GM21717 (cell line): ENCODE measurements at regions not wholly inside any gene's neighbourhood (a gene's known extent, or its start where the extent isn't known, plus 50 kb on each side); places are given as distances from the start of the nearest gene placed in this dataset.

Experiments
- ATAC-seq: cut with Tn5 transposase; IDR thresholded peaks from one replicate; pipeline ENCODE4 v1.9.1; 2021; ENCODE audit warnings: mild to moderate bottlenecking, moderate library complexity; ENCODE audit not compliant: unreplicated experiment

DNA sequence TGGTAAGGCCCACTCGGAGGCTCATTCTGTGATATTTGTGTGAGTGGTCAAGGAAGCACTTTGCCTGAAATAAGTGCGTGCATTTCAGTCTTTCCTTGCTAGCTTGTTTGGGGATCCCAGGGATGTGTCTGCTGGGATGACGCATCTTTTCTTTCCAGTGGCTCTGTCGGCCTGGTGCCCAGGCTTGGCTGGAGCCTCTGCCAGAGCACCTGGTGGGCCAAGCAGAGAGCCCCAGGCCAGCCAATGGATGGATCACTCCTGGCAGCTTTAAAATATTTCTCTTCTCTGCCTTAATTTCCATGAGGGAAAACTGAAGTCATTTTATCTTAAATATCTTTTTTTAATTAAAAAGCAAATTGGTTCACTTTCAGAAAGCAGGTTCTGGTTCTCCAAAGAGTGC lies 501.8 kb upstream of the HS6ST1 start:
- no peak for ATAC-seq

DNA sequence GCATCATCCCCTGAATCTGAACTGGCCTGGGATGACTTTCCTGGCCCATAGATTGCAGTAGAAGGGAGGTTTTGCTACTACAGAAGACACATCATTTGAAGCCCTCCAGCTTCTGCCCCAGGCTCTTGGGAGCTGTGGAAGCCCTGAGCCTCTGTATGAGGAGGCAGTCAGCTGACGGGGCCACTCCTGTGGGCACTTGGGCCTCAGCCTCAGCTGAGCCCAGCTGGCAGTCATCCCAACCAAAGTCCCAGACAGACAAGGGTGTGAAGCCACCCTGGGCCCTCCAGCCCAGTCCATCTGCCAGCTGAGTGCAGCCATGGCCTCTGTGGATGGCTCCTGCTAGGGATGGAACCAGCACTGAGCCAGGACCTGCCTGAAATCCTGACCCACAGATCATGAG lies 502.3 kb upstream of the HS6ST1 start:
- no peak for ATAC-seq

DNA sequence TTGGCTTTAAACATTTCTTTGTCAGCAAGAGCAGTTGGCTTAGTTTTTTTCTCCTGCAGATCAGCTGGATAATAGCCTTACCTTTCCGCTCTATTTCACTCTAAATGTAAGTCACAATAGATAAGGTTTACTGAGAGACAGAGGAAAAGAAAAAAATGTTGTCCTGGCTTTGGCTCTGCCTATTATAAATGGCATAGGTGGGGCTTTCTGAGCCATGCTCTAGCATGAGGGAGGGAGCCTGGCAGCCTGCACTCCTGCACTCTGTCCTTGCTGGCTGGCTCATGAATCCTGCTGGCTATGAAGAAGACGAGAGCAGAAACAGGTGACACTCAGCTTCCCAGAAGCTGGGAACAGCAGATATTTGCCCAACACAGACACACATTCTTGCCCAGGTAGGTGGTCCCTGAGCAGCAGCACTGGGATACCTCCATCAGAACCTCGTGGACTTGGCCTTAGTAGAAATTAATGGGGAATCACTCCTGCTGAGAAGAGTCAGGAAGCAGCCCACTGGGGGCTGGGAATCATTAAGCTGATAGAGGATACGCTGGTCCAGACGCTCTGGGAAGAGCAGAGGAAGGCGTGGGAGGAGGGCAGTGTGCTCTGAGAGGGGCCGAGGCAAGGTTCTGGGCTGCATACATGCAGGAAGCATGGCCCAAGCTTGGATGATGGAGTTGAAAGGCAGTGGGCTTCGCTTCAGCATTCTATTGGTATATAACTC lies 514.4 kb upstream of the HS6ST1 start:
- ATAC-seq = no peak

DNA sequence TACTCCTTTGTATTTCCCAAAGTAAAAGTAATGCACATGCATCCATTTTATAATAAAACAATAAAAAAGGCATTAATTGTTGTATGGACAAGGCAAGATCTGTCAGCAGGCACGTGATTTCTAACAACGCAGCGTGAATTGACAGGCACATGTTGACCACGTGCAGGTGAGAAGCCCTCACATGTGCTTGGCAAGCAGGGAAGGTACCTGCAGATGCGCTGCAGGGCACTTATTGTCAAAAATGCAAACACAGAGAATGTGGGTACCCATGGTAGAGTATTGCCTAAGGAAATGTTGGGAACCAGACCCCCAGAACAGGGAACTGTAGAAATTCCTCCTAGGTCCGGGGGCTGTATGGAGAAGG lies 515.0 kb upstream of the HS6ST1 start:
- ATAC-seq = no peak

DNA sequence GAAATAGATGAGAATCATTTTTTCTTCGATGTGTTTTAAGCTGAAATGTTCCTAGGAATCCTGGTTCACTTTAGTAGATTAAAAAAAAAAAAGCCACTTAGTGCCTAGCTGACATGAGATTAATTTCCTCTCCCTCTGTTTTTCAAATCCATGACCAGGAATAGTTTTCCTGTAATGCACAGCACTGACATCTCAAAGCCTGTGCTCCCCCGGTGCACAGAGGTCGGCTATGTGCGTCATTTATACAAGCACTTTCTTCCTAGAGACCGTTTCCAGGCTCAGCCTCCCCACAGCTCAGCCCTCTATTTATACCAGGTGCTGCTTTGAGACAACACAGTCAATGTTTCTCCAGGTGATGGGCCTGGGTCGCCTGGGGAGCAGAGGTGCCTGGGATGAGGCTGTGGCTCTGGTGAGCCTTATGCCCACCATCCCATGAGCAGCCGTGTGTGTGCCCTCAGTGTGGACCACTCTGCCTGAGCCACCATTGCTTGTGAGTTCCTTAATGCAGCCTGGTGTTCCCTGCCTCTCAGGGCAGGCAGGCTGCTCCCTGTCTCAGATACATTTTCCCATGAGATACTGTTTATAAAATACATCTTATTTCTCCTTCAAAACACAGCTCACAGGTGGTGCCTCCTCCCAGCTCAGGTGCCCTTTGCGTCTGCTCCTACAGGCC lies 515.7 kb upstream of the HS6ST1 start:
- ATAC-seq = no peak

DNA sequence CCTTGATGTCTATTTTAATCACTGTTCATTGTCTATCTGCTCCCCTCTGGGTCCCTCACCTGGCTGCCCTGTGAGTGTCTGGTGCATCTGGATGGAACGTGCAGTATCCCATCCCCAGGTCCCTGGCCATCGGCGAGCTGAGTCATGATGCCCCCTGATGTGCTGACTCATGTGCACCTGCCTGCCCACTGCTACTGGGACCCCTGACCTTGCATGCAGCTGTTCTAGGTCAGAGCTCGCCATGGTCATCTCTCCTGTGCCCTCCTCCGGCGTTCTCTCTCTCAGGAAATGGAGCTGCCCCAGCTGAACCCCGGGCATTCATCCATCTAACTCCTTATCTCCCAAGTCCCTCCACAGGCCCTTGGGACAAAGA lies 516.2 kb upstream of the HS6ST1 start:
- no peak for ATAC-seq

DNA sequence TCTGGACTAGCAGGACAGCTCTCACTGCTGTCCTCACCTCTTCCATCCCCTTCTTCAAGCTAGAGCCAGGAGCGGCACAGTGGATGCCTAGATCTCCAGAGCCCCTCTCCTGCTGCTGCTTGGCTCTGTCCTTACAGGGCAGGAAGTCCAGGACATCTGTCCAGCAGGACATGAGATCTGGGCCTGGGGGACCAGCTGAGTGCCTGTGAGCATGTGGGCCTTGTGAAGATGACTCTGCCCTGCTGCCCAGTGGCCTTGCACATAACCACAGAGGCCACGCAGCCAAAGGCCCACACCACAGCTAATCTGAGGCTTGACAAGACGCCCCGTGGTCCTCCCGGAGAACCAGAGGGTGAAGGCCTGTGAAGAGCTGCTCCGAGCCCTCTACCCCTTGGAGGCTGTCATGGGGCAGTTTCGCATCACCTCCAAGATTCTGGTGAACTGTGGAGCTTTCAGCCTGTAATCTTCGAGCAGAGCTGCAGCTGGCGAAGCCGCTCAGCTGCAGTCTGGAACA lies 516.7 kb upstream of the HS6ST1 start:
- no peak for ATAC-seq

DNA sequence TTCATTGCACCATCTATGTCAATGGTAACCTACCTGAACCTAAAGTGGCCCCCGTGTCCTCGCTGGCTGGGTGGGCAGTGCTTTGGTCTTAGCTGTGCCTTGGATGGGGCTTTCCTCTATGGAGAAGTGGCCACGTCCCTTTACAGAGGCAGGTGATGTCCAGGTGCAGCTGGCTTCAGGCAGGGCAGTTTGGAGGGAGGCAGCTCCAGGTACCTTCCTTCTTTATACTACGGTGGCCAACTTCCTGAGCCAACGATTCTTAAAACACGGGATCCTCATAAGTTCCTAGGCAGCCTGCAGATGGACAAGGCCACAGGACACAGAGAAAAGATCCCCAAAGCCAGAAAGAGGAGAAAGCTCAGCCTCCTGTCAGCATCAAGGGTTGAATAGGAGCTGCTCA lies 517.3 kb upstream of the HS6ST1 start:
- no peak for ATAC-seq

DNA sequence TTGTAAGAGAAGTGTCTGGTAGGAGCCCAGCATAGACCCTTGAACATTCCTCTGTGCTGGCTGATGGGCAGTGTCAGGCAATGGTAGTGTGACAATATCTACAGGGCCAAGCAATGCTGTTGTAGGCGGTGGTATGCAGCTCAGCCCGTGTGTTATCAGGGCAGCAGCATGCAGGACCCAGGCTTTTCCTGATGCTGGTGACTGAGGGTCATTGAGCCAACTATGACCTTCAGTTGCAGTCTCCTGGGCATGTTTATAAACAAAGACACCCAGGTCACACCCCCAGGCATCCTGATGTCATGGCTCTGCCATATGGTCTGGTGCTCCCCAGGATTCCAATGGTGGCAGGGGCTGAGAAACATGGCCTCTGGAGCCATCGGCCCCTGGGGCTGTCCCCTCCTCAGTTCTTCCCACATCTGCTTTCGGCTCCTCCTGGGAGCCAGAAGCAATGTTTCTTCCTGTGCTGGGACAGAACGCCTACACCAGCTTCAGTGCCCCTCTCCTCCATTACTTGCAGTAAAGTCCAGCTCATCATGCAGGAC lies 518.0 kb upstream of the HS6ST1 start:
- no peak for ATAC-seq

DNA sequence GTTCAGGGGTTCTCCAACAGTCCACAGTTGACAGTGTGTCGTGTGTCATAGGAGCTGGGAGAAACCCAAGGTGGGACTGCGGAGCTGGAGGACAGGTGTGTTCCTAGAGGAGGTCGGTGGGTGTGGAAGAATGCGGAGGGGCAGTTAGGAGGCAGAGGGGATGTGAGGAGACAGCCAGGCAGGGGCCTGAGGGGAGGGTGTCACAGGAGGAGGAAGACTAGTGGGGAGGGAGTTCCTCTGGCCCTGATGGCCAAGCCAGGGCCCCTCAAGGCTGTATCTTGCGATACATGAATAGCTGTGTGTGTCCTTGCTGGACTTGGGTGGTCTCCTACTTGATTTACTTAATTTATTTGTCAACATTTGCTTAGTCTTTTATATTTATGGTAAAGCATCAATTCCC lies 519.6 kb upstream of the HS6ST1 start:
- no peak for ATAC-seq

DNA sequence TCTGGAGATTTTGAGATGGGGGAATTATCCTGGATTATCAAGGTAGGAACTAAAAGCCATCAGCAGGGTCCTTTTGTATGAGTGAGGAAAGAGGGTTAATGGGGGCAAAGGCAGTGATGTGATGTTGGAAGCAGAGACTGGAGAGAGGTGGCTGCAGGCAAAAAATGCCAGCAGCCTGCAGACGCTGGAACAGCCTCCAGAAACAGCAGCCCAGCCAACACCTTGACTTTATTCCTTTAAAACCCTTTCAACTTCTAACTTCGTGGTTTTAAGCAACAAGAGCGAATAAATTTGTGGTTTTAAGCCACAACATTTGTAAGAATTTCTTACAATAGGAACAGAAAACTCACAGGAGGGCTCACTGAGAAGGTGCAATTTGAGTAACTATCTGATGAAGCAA lies 523.1 kb upstream of the HS6ST1 start:
- ATAC-seq = no peak

DNA sequence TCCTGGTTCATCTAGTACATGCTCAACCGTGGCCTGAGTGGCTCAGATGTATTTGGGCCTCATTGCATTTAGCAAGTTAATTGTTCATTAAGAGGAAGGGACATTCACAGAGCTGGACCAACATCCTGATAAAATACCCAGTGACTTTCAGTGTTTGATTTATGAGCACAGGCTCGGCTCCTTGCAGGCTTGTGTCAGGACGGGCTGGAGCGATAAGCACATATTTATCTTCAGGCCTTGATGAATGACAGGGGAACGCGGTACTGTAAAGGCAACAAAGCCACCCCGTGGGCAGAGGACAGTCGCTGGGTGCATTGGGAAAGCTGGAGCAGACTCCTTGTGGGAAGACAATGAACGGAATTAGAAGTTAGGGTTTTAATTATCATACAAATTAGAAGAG lies 548.6 kb upstream of the HS6ST1 start:
- ATAC-seq = no peak

DNA sequence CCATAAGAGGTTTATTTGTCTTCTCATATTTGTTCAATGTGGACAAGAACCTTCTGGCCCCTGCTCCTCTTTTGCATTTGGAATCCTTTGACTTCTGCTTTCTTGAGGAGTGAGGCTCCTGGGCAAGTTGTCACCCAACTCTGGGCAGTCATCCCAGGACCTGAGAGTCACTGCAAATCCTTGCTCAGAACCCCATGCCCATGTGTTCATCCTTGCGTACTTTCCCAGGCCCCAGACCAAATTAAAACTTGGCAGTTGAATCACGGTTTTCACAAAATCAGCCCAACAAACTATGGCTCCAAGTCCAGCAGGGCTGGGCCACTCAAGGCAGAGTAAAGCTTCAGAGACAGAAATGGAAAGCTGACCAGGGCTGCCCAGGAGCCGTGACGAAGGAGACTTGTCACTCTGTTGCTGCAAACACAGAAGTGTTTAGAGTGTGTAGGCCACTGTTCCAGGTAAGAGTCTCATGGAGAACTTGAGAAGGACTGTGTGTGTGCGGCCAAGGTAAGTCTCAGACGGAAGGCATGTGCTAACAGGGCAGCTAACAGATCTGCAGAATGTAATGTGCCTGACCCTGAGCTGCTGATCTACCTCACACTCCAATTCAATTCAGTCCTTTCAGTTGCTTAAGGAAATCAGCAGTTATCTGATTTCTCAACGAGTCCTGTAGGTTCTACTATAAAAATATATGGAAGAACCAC lies 549.4 kb upstream of the HS6ST1 start:
- ATAC-seq = no peak

DNA sequence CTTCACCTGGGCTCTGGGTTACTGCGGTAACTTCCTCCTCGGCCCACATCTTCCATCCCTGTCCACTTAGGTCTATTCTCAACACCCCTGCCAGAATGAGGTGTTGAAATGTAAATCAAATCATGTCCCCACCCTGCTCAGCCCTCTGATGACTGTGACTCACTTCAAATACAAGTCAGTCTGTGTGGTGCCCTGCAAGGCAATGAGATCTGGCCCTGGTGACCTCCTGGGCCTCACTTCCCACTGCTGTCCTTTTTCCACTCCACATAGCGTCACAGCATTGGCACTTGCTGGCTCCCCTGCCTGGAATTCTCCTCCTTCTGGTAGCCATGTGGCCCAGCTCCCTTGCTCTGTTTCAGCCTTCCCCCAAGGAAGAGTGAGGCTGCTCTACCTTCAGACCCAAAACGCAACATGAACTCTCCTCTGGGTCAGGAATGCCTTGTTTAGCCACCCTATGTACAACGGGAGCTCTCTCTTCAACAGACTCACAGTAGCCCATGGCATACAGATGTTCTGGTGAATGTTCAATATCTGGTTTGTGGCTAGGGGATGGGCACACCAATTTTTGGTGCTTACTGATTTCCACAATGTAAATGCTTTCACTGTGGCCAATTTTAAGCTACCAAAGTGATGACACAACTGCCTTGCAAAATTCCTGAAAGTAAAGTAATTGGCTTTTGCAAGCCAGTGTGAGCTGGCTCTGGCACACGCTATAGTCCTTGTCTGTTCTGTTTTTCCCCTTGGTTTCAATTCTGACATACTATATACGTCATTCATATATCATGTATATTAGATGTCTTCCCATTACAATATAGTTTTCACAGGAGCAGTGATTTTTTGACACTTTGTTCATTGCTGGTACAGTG lies 550.3 kb upstream of the HS6ST1 start:
- ATAC-seq = no peak

DNA sequence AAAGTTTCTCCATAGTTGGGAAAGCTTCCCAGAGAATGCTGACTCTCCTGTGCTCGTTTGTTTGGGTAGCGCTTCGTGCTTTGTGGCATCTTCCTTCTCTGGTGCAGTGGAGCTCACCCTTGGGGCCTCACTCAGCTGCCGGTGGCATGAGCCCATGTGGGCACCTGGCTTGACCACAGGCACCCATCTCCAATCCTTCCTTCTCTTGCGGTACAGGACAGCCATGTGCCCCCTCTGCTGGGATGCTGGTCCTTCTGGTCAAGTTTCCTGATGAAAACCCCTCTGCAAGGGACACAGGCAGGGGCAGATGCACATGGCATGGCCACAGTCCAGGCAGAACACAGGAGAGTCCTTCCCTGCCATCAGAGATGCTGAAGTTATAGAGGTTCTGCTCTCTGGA lies 555.9 kb upstream of the HS6ST1 start:
- ATAC-seq = no peak

DNA sequence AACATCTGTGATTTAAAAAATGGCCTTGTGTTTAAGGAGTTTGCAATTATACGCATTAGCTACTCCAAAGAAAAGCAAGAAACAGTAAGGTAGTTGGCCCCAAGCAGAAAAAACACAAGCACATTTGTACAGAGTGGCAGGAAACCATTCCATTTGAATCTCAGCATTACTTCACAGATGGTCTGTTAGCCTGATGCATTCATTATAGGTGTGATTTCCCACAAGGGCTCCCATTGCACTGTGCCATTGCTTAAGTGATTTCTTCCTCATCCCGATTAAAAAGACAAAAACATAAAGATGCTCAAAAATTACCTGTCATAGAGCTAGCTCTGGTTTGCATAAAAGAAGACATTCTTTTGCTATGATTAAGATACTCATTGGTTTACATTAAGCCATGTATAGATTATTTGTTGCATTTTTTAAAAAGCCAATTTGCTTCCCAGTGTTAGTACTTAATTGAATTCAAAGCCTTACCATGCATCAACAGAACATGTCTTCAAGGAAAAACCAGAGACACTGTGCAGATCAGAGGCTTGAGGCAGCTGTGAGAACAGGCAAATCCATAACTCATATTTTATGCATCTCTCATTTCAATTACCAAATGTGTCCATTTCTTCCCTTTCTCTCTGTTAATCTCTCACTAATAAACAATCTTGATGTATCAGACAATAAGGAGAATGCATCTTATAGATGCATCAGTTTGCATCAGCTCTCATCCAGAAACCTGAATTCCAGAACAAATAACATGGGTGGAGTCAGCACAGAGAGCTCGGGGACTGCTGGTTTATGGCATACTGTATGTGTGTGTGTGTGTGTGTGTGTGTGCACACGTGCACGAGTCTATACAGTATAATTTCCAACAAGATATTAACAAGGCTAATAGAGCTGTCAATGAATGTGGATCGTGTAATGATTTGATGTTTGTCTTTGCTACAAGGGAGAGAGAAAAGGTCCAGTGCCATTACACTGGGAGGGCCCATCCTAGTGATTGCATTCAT lies 558.6 kb upstream of the HS6ST1 start:
- ATAC-seq = no peak

DNA sequence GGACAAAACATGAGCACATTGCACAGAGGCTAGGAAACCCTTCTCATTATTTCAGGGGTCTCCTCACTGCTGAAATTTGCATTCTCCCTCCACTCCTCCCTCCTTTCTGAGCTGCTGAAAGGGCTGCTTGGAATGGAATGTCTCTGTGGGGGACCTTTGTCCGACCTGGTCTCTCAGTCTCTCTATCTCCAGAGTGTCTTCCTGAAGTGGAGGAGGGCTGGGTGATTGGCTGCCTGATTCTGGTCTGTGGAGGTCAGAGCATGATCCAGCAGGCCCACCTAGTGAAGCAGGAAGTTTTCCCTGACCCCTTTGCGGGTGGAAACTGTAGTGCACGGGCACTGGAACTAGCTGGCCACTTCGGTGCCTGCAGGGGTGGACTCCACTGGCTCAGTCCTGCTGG lies 560.5 kb upstream of the HS6ST1 start:
- ATAC-seq = no peak

DNA sequence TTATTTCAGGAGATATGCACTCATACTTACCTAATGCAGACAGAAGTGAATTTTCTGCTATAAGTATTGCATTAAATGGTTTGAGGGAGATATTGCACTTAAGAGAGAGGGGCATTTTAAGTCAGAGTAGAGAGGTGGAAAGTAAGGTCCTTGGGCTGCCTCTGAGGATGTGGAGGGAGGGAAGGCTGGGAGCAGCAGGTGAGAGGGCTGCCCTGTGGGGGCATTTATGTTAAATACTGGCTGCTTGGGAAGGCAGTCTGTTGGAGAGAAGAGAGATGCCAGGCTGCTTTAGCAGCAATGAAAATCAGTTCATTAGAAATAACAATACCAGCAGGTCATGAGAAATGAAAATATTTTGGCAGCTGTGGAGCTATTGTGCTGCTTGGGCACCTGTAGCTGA lies 576.2 kb upstream of the HS6ST1 start:
- no peak for ATAC-seq

DNA sequence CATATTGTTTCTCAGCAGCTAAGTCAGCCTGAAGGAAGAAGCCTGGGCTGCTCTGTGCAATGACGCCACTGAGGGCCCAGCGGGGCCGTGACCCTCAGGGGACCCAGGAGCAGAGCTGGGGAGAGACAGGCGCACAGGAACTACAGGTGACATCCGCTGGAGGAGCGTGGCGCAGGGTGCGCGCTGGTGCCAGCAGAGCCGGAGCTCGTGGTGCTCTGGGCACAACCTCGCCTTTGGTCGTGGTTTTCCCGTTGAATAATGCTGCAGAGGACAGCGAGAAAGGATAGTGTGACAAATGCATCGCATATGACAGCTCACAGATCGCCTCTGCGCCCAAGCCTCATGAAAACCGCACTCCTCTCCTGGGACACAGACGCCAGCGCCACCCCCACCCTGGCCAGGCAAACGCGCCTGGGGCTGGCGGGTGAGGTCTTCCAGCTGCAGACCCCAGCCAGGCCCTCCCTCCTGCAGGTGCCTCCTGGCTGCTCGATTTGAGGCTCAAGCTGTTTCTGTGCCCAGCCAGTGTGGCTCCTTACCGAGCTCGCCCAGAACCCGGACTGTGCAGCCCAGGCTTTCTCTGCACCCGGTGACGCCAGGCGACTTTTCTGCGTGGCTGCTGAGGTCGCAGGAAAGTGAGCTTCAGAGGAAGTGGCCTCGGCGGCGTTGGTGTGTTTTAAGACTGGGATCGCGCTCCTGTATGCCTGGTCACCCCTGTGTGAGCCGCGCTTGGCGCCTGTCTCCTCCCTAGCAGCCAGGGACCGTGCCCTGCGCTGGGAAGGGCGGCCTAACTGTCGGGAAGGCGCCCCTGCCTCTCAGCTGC lies 583.1 kb upstream of the HS6ST1 start:
- no peak for ATAC-seq
